Urinary bladder (tissue), 3 donors: ENCODE measurements at regions not wholly inside any gene's neighbourhood (a gene's known extent, or its start where the extent isn't known, plus 50 kb on each side); places are given as distances from the start of the nearest gene placed in this dataset.
"Not testable (repeated sequence)": the region's sequence is repeated elsewhere in the genome, so short reads cannot be mapped to it uniquely, and the experiment has no call there.

Experiments
- DNase-seq: peaks from one replicate; pipeline ENCODE4 v3.0.0-alpha.2; 2015; ENCODE audit errors: extremely low spot score
- H3K27ac ChIP-seq: one replicate; pipeline ENCODE4 v1.5.1; 2013; ENCODE audit warnings: low read depth, mild to moderate bottlenecking, moderate library complexity
- H3K36me3 ChIP-seq: one replicate; pipeline ENCODE4 v1.6.1; 2013; ENCODE audit warnings: mild to moderate bottlenecking, moderate library complexity; ENCODE audit not compliant: insufficient read depth
- H3K4me1 ChIP-seq: one replicate; pipeline ENCODE4 v1.6.1; 2013; ENCODE audit warnings: mild to moderate bottlenecking, moderate library complexity; ENCODE audit not compliant: insufficient read depth
- H3K4me3 ChIP-seq: one replicate; pipeline ENCODE4 v1.5.1; 2013; ENCODE audit warnings: low read depth, low read length
- WGBS: extraction: QIAGEN DNeasy Blood & Tissue Kit; methylation state at CpG from one replicate; pipeline ENCODE4 v1.1.7; 2013; 5-methylcytosine and 5-hydroxymethylcytosine counted together
- donor health status: healthy with polysubstance abuse.
- donor health status: healthy.

- WGBS, result 85% methylated on average over 1 of the region's 1 CpG
- H3K36me3 ChIP-seq, result no peaks in the 10 kb centered on the region
These were observed 213.9 kb downstream of the DHX15 start for GRCh38 chr4:24370421-24370820.

GRCh38 chr4:24369507-24370029 lies 214.8 kb downstream of the DHX15 start:
- H3K4me1 ChIP-seq, result no peaks in the 10 kb centered on the region
- H3K36me3 ChIP-seq, result no peaks in the 10 kb centered on the region
- no peak overlapping the region for H3K4me3 ChIP-seq
- WGBS, result 88% methylated on average over 5 of the region's 5 CpGs
- no peak overlapping the region for H3K27ac ChIP-seq
- DNase-seq, result no peak

More at GRCh38 chr4:24370421-24370820, 213.9 kb downstream of the DHX15 start:
- Histone ChIP-seq H3K4me3 (no peak overlapping the region), H3K27ac (no peak overlapping the region), H3K4me1 (no peaks in the 10 kb centered on the region)
- no peak for DNase-seq

DNA sequence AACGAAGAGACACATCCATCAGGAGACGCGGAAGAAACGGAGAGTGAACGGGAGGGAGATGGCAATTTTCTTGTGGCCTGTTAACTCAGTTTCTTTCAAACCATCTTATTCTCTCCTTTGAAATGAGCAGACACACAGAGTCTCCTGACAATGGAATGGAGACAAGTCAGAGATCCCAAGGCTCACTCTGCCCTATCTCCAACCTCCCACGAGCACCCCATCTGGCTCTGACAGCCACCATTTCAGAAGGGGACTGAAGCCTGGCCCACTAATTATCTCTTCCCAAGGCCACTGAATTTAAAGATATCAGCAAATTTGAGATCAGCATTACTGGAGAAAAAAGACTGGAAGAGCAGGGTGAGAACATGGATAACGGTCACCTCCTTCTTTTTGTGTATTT lies 215.6 kb downstream of the DHX15 start:
- no peak for DNase-seq
- Histone ChIP-seq H3K4me1 (no peaks in the 10 kb centered on the region), H3K4me3 (no peak overlapping the region), H3K36me3 (no peaks in the 10 kb centered on the region), H3K27ac (no peak overlapping the region)
- 94% methylated on average over 7 of the region's 7 CpGs for WGBS

- H3K4me1 ChIP-seq, result no peaks in the 10 kb centered on the region
- no peak overlapping the region for H3K4me3 ChIP-seq
- WGBS, result 96% methylated on average over 3 of the region's 3 CpGs
- no peak overlapping the region for H3K27ac ChIP-seq
- DNase-seq, result no peak
- H3K36me3 ChIP-seq, result no peaks in the 10 kb centered on the region
These were observed 219.5 kb downstream of the DHX15 start for GRCh38 chr4:24364852-24365251.

DNA sequence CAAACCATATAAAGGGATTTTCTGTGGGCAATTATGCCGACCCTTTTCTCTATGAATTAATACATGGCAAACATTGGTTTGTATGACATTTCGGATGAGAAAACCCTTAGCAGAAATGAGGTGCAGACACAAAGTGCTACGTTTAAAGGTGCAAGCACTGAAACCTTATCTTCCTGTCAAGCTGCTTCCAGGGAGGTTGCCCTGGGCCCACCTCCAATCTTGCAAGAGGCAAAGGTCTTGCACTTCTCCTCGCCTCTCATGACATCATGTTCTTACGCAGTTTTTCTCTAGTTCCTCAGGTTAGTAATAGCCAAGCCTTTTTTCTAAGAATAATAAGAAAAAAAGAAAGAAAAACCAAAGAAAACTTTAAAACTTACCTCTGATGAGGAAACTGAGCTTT lies 220.1 kb downstream of the DHX15 start:
- H3K4me3 ChIP-seq, result no peak overlapping the region
- WGBS, result 82% methylated on average over 5 of the region's 5 CpGs
- H3K4me1 ChIP-seq, result no peaks in the 10 kb centered on the region

GRCh38 chr4:24363751-24364150 lies 220.6 kb downstream of the DHX15 start:
- no peak overlapping the region for H3K4me3 ChIP-seq
- no peak for DNase-seq
- H3K27ac ChIP-seq, result no peak overlapping the region
- no peaks in the 10 kb centered on the region for H3K4me1 ChIP-seq
- 69% methylated on average over 4 of the region's 4 CpGs for WGBS
- H3K36me3 ChIP-seq, result no peaks in the 10 kb centered on the region

More for the DNA sequence above, 220.1 kb downstream of the DHX15 start:
- no peaks in the 10 kb centered on the region for H3K36me3 ChIP-seq
- H3K27ac ChIP-seq, result no peak overlapping the region
- no peak for DNase-seq

GRCh38 chr4:24352112-24352511 lies 232.2 kb downstream of the DHX15 start:
- H3K4me3 ChIP-seq, result no peak overlapping the region
- H3K27ac ChIP-seq, result no peak overlapping the region
- no peak for DNase-seq
- no peaks in the 10 kb centered on the region for H3K36me3 ChIP-seq
- WGBS, result 90% methylated on average over 4 of the region's 4 CpGs
- H3K4me1 ChIP-seq, result no peaks in the 10 kb centered on the region

GRCh38 chr4:24349168-24349996 lies 235.0 kb downstream of the DHX15 start:
- not testable (repeated sequence) for H3K4me1 ChIP-seq, DNase-seq, H3K36me3 ChIP-seq, H3K27ac ChIP-seq, H3K4me3 ChIP-seq
- 90% methylated on average over 15 of the region's 15 CpGs for WGBS

- Histone ChIP-seq H3K27ac (no peak overlapping the region), H3K36me3 (no peaks in the 10 kb centered on the region), H3K4me1 (no peaks in the 10 kb centered on the region), H3K4me3 (no peak overlapping the region)
- 93% methylated on average over 5 of the region's 5 CpGs for WGBS
- DNase-seq, result no peak
These were observed 245.1 kb downstream of the DHX15 start for GRCh38 chr4:24339260-24339659.

DNA sequence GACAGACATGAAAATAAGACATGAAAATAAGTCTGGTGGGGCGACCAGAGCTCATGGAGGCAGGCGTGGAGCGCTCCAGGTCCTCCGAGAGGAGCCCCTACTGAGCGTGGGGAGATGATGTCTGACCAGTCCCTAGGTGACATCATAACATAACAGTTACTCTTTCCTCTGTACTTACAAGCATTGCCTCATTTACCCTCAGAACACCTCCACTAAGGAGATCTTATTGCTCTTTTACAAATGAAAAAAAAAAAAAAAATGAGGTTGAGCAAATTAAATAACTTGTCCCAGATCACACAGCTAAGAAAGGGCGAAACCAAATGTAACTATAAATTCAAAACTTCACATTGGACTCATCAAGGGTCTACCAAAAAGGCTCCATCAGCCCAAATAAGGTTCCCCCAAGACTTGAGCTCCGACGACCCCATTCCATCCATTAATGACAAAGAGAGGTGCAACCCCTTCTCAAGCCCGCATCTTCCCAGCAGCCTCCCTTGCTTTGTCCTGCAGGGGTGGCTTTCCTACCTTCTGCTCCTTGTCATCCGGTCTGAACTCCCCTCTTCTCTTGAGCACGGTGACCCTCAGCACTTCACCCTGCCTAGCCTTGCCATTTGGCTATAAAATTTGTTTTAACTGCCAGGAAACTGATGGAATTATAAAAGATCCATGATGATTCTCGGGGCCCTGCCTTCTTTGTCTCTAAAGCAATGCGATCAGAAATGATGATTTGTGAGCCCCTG lies 246.7 kb downstream of the DHX15 start:
- Histone ChIP-seq H3K27ac (no peak overlapping the region), H3K4me3 (no peak overlapping the region), H3K36me3 (no peaks in the 10 kb centered on the region), H3K4me1 (no peaks in the 10 kb centered on the region)
- no peak for DNase-seq
- WGBS, result 91% methylated on average over 13 of the region's 13 CpGs

DNA sequence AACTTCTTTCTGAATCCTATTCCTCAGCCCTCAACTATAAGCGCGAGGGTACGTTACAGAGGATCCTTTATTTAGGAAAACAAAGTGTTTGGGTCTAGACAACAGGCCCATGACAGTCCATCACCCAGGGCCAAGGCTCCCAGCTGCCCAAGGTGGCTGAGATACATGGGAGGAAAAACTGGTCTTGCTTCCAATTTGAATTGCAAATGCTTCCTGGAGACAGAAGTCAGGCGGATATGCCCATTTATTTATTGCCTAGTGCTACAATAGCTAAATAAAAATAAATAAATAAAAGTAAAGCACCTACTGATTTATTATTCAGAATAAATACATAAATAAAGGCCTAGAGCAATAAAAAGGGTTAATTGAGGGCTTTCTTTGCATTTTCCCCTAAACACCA lies 248.7 kb downstream of the DHX15 start:
- 97% methylated on average over 4 of the region's 4 CpGs for WGBS
- no peak for DNase-seq
- no peak overlapping the region for H3K4me3 ChIP-seq
- no peak overlapping the region for H3K27ac ChIP-seq
- H3K36me3 ChIP-seq, result no peaks in the 10 kb centered on the region
- H3K4me1 ChIP-seq, result no peaks in the 10 kb centered on the region

- Histone ChIP-seq H3K27ac (no peak overlapping the region), H3K4me3 (no peak overlapping the region), H3K36me3 (no peaks in the 10 kb centered on the region), H3K4me1 (no peaks in the 10 kb centered on the region)
- no peak for DNase-seq
- 96% methylated on average over 3 of the region's 3 CpGs for WGBS
These were observed 249.4 kb downstream of the DHX15 start for GRCh38 chr4:24334906-24335305.

GRCh38 chr4:24330573-24330972 lies 253.8 kb downstream of the DHX15 start:
- Histone ChIP-seq H3K4me3 (no peak overlapping the region), H3K27ac (no peak overlapping the region), H3K36me3 (no peaks in the 10 kb centered on the region), H3K4me1 (no peaks in the 10 kb centered on the region)
- DNase-seq, result no peak

DNA sequence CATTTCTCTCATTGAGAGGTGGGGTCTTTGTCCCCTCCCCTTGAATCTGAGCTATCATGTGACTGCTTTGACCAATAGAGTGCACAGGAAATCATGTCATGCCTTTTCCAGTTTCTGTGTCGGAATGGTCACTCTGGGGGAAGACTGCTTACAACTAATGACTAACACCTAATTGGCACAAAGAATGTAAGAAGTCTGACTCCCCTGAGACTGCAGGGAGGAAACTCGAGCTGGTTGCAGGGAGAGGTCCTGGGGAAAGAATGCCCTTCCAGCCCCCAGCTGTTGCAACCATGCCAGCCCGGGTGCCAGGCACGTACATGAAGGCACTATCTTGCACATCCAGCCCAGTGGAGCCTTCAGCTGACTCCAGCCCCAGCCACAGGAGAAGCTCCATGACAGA lies 254.2 kb downstream of the DHX15 start:
- Histone ChIP-seq H3K36me3 (no peaks in the 10 kb centered on the region), H3K4me1 (no peaks in the 10 kb centered on the region), H3K27ac (no peak overlapping the region), H3K4me3 (no peak overlapping the region)
- no peak for DNase-seq
- 78% methylated on average over 4 of the region's 4 CpGs for WGBS
